ENCODE measurements at regions not wholly inside any gene's neighbourhood (a gene's known extent, or its start where the extent isn't known, plus 50 kb on each side); places are given as distances from the start of the nearest gene placed in this dataset.

GRCh38 chr3:81952141-81952540 lies 190.7 kb upstream of the GBE1 start:
- CTCF ChIA-PET = interaction anchor here (0.5 to 0.9 kb wide), 2 partner anchors 227 to 371 kb away, joined by 3 to 4 read pairs; no protein-coding TSS in a partner anchor
- 63% methylated on average over 3 of the region's 3 CpGs for WGBS (ENCODE audit: missing lambda C conversion rate)
- H3K27ac ChIP-seq = no peak overlapping the region
- no peak overlapping the region for H3K4me2 ChIP-seq
- TF ChIP-seq HOXB13 (CRISPR knock-in tag; IDR thresholded peaks at IDR 0.05; ENCODE audit: low read depth) = no peak
- TF ChIP-seq ESRRA (IDR thresholded peaks at IDR 0.05; ENCODE audit: borderline replicate concordance, low read length) = no peak
- no peak for TF ChIP-seq E2F6 (IDR thresholded peaks at IDR 0.05; ENCODE audit: borderline replicate concordance, low read depth)
- TF ChIP-seq RNF2 (IDR thresholded peaks at IDR 0.05; ENCODE audit: borderline replicate concordance, low read depth) = no peak
- TF ChIP-seq FOSL2 (IDR thresholded peaks at IDR 0.05) = no peak
- TF ChIP-seq FOSL2 (CRISPR knock-in tag; IDR thresholded peaks at IDR 0.05) = no peak
- TF ChIP-seq KDM1A (IDR thresholded peaks at IDR 0.05; ENCODE audit: low read depth) = no peak
- no peak for TF ChIP-seq FOXS1 (CRISPR knock-in tag; IDR thresholded peaks at IDR 0.05)
- no peak for TF ChIP-seq CHD2 (IDR thresholded peaks at IDR 0.05; ENCODE audit: low read length, partially characterized antibody)
- TF ChIP-seq POLR2AphosphoS2 (conservative IDR thresholded peaks at IDR 0.05; ENCODE audit: low read length) = no peak
- TF ChIP-seq BCL3 (IDR thresholded peaks at IDR 0.05) = no peak
- no peak for TF ChIP-seq HES2 (IDR thresholded peaks at IDR 0.05)
- no peak for TF ChIP-seq EP300 (IDR thresholded peaks at IDR 0.05)
- no peak for TF ChIP-seq MAZ (IDR thresholded peaks at IDR 0.05; ENCODE audit: borderline replicate concordance, low read depth, low read length)
- no peak for TF ChIP-seq PBX3 (IDR thresholded peaks at IDR 0.05)
- TF ChIP-seq ZFP36 (IDR thresholded peaks at IDR 0.05; ENCODE audit: borderline replicate concordance, partially characterized antibody) = no peak
- TF ChIP-seq RAD21 (conservative IDR thresholded peaks at IDR 0.05 in 1 of 2, IDR thresholded peaks at IDR 0.05 in 1 of 2) = no peak
- no peak for TF ChIP-seq MAX (IDR thresholded peaks at IDR 0.05)
- no peak for FAIRE-seq
- ATAC-seq = no peak
- H3K4me1 ChIP-seq = no peaks in the 10 kb centered on the region
- no peak overlapping the region for H3K4me3 ChIP-seq
- POLR2A ChIA-PET = no interaction called here
- no peak for DNase-seq (ENCODE audit: low read depth in 1 of 2, low spot score in 1 of 2)
- H3K9me3 ChIP-seq = no peaks in the 10 kb centered on the region

GRCh38 chr3:81951636-81952035 lies 190.2 kb upstream of the GBE1 start:
- POLR2A ChIA-PET = no interaction called here
- DNase-seq (ENCODE audit: low read depth in 1 of 2, low spot score in 1 of 2) (no peak), ATAC-seq (no peak), FAIRE-seq (no peak)
- WGBS (ENCODE audit: missing lambda C conversion rate) = 68% methylated on average over 4 of the region's 4 CpGs
- no peaks in the 10 kb centered on the region for H3K9me3 ChIP-seq
- no peaks in the 10 kb centered on the region for H3K4me1 ChIP-seq
- no peak overlapping the region for H3K27ac ChIP-seq
- CTCF ChIA-PET = interaction anchor here (0.5 to 0.9 kb wide), 2 partner anchors 226 to 370 kb away, joined by 3 to 4 read pairs; no protein-coding TSS in a partner anchor
- H3K4me3 ChIP-seq = no peak overlapping the region
- no peak for TF ChIP-seq KDM1A (IDR thresholded peaks at IDR 0.05; ENCODE audit: low read depth)
- no peak for TF ChIP-seq SMC3 (IDR thresholded peaks at IDR 0.05)
- TF ChIP-seq NPAS2 (CRISPR knock-in tag; IDR thresholded peaks at IDR 0.05; ENCODE audit: borderline replicate concordance) = no peak
- no peak for TF ChIP-seq CHD4 (IDR thresholded peaks at IDR 0.05; ENCODE audit: borderline replicate concordance)
- TF ChIP-seq ESRRA (IDR thresholded peaks at IDR 0.05; ENCODE audit: borderline replicate concordance, low read length) = no peak
- no peak for TF ChIP-seq POLR2A (IDR thresholded peaks at IDR 0.05; ENCODE audit: low read length)
- no peak for TF ChIP-seq HDAC2 (IDR thresholded peaks at IDR 0.05)
- TF ChIP-seq GATA3 (IDR thresholded peaks at IDR 0.05; ENCODE audit: borderline replicate concordance) = no peak
- no peak for TF ChIP-seq FOSB (CRISPR knock-in tag; IDR thresholded peaks at IDR 0.05)
- no peak for TF ChIP-seq EHMT2 (IDR thresholded peaks at IDR 0.05; ENCODE audit: low read depth)
- TF ChIP-seq FOSL2 (IDR thresholded peaks at IDR 0.05) = no peak
- no peak for TF ChIP-seq FOSL2 (CRISPR knock-in tag; IDR thresholded peaks at IDR 0.05)
- no peak for TF ChIP-seq CHD2 (IDR thresholded peaks at IDR 0.05; ENCODE audit: low read length, partially characterized antibody)
- TF ChIP-seq CBX2 (IDR thresholded peaks at IDR 0.05; ENCODE audit: borderline replicate concordance, low read depth) = no peak
- no peak for TF ChIP-seq ZSCAN20 (CRISPR knock-in tag; IDR thresholded peaks at IDR 0.05)
- TF ChIP-seq JUN (IDR thresholded peaks at IDR 0.05) = no peak
- no peak for TF ChIP-seq CTCF (IDR thresholded peaks at IDR 0.05)
- no peak for TF ChIP-seq RCOR1 (IDR thresholded peaks at IDR 0.05; ENCODE audit: low read depth, low read length)
- H3K4me2 ChIP-seq = no peak overlapping the region
